Smooth muscle cell (in vitro differentiated cells): ENCODE measurements at regions not wholly inside any gene's neighbourhood (a gene's known extent, or its start where the extent isn't known, plus 50 kb on each side); places are given as distances from the start of the nearest gene placed in this dataset.

ENCODE experiments used
- DNase-seq: peaks from one replicate; lab custom pipeline; 2025; ENCODE audit not compliant: unreplicated experiment; lab: John Stamatoyannopoulos, UW
- H2AFZ ChIP-seq: fragments of 200-600 bp; sonication (generic); 2 replicates; pipeline ENCODE4 v1.6.0; 2016; ENCODE audit warnings: antibody characterized with exemption, low read depth, mild to moderate bottlenecking
- H3F3A ChIP-seq: fragments of 200-600 bp; sonication (generic); 2 replicates; pipeline ENCODE4 v1.6.0; 2017; ENCODE audit warnings: antibody characterized with exemption, low read depth
- H3K27ac ChIP-seq: fragments of 200-600 bp; sonication (generic); 2 replicates; pipeline ENCODE4 v1.5.1; 2016; ENCODE audit warnings: low read depth, mild to moderate bottlenecking
- H3K27me3 ChIP-seq: fragments of 200-600 bp; sonication (generic); 2 replicates; pipeline ENCODE4 v1.6.1; 2016; ENCODE audit warnings: low read depth, mild to moderate bottlenecking
- H3K36me3 ChIP-seq: fragments of 200-600 bp; sonication (generic); 2 replicates; pipeline ENCODE4 v1.5.1; 2016; ENCODE audit warnings: low read depth
- H3K4me1 ChIP-seq: fragments of 200-600 bp; sonication (generic); 2 replicates; pipeline ENCODE4 v1.5.1; 2016; ENCODE audit warnings: low read depth
- H3K4me2 ChIP-seq: fragments of 200-600 bp; sonication (generic); 2 replicates; pipeline ENCODE4 v1.6.0; 2016; ENCODE audit warnings: mild to moderate bottlenecking
- H3K4me3 ChIP-seq: fragments of 200-600 bp; sonication (generic); 2 replicates; pipeline ENCODE4 v1.5.1; 2016; ENCODE audit warnings: mild to moderate bottlenecking
- H3K79me2 ChIP-seq: fragments of 200-600 bp; sonication (generic); 2 replicates; pipeline ENCODE4 v1.6.0; 2016; ENCODE audit warnings: low read depth, mild to moderate bottlenecking
- H3K9ac ChIP-seq: fragments of 200-600 bp; sonication (generic); 2 replicates; pipeline ENCODE4 v1.6.0; 2016; ENCODE audit warnings: low read depth
- H3K9me3 ChIP-seq: fragments of 200-600 bp; sonication (generic); replicated peaks from 2 replicates; pipeline ENCODE4 v1.5.1; 2016; ENCODE audit warnings: low read depth
- H4K20me1 ChIP-seq: fragments of 200-600 bp; sonication (generic); 2 replicates; pipeline ENCODE4 v1.6.0; 2016; ENCODE audit warnings: low read depth
- WGBS: methylation state at CpG from one replicate; pipeline ENCODE4 v1.1.7; 2016; ENCODE audit warnings: low lambda C conversion rate; 5-methylcytosine and 5-hydroxymethylcytosine counted together
- TF ChIP-seq, protein P1 (sequence below): fragments of 200-600 bp; sonication (generic); IDR thresholded peaks from 2 replicates; pipeline ENCODE4 v1.5.1; 2017; ENCODE audit warnings: borderline replicate concordance, mild to moderate bottlenecking, antibody characterized with exemption; ENCODE audit not compliant: insufficient read depth, poor library complexity, severe bottlenecking

DNA sequence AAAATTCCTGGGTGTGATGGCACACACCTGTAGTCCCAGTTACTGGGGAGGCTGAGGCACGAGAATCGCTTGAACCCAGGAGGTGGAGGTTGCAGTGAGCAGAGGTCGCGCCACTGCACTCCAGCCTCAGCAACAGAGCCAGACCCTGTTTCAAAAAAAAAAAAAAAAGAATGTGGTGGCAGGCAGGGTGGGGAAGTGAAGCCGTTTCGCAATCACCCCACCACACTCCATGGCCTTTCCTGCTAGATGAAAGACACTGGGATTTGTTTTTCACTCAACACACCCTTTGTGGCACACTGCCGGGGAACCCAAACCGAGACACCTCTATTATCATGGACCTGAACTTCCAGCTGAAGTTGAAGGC is 172.4 kb upstream of the IQSEC1 start:
- H3K36me3 ChIP-seq: no peaks in the 10 kb centered on the region
- DNase-seq: no peak
- H2AFZ ChIP-seq: no peak overlapping the region
- H3K27me3 ChIP-seq: no peaks in the 10 kb centered on the region
- no peak overlapping the region for H3K4me3 ChIP-seq
- TF ChIP-seq, protein P1, sequence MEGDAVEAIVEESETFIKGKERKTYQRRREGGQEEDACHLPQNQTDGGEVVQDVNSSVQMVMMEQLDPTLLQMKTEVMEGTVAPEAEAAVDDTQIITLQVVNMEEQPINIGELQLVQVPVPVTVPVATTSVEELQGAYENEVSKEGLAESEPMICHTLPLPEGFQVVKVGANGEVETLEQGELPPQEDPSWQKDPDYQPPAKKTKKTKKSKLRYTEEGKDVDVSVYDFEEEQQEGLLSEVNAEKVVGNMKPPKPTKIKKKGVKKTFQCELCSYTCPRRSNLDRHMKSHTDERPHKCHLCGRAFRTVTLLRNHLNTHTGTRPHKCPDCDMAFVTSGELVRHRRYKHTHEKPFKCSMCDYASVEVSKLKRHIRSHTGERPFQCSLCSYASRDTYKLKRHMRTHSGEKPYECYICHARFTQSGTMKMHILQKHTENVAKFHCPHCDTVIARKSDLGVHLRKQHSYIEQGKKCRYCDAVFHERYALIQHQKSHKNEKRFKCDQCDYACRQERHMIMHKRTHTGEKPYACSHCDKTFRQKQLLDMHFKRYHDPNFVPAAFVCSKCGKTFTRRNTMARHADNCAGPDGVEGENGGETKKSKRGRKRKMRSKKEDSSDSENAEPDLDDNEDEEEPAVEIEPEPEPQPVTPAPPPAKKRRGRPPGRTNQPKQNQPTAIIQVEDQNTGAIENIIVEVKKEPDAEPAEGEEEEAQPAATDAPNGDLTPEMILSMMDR: no peak
- 93% methylated on average over 8 of the region's 8 CpGs for WGBS
- no peaks in the 10 kb centered on the region for H3K9me3 ChIP-seq
- no peak overlapping the region for H3K4me2 ChIP-seq
- H3K27ac ChIP-seq: no peak overlapping the region
- H3F3A ChIP-seq: no peaks in the 10 kb centered on the region
- H3K79me2 ChIP-seq: no peaks in the 10 kb centered on the region
- no peaks in the 10 kb centered on the region for H3K4me1 ChIP-seq
- H4K20me1 ChIP-seq: no peaks in the 10 kb centered on the region
- H3K9ac ChIP-seq: no peak overlapping the region

DNA sequence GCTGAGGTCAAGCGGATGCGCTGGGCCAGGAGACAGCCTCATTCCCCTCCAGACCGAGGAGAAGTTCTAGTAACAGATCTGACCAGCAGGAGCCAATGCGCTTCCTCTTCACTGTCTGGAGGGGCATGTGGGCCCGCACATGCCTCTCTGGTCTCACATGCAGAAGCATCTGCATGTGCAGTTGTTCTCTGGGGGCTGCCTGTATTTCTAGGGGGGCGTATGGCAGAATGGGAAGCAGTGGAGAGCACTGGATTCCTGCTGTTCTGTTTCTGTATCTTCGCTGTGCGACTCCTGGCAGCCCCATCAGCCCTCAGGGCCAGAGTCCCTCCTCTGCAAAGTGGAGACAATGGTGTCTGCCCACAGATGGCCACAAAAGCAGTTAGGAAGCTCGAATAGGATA is 170.4 kb upstream of the IQSEC1 start:
- Histone ChIP-seq H2AFZ (no peak overlapping the region), H3K4me1 (no peaks in the 10 kb centered on the region), H3F3A (no peaks in the 10 kb centered on the region), H3K79me2 (no peaks in the 10 kb centered on the region), H3K36me3 (no peaks in the 10 kb centered on the region), H4K20me1 (no peaks in the 10 kb centered on the region), H3K27me3 (no peaks in the 10 kb centered on the region), H3K9ac (no peak overlapping the region), H3K4me3 (no peak overlapping the region), H3K4me2 (no peak overlapping the region), H3K27ac (no peak overlapping the region), H3K9me3 (no peaks in the 10 kb centered on the region)
- 83% methylated on average over 9 of the region's 9 CpGs for WGBS
- TF ChIP-seq, protein P1: no peak
- no peak for DNase-seq

DNA sequence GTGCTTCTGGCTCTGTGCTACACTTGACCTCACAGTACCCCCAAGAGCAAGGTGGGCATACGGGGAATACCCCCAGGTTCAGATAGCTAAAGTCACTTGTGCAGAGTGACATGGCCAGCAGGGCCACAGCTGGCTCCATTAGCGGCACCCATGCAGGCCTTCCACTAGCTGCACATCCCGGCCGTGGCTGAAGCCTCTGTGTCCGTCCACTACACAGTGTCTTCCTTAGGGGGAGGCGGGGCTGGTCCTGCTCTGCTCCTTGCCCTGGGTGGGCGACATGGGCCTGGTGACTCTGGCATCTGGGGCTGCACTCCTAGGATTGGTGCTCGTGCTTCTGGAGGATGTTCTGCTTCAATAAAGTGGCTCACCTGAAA is 169.1 kb upstream of the IQSEC1 start:
- Histone ChIP-seq H3K27me3 (no peaks in the 10 kb centered on the region), H4K20me1 (peaks cover 5% of the 10 kb centered on the region), H3K4me3 (no peak overlapping the region), H3K36me3 (no peaks in the 10 kb centered on the region), H3K27ac (no peak overlapping the region), H3K4me1 (no peaks in the 10 kb centered on the region), H3K79me2 (no peaks in the 10 kb centered on the region), H3K9me3 (no peaks in the 10 kb centered on the region), H3K9ac (no peak overlapping the region), H3K4me2 (no peak overlapping the region), H3F3A (no peaks in the 10 kb centered on the region), H2AFZ (no peak overlapping the region)
- WGBS: 97% methylated on average over 8 of the region's 8 CpGs
- TF ChIP-seq, protein P1: no peak
- no peak for DNase-seq

DNA sequence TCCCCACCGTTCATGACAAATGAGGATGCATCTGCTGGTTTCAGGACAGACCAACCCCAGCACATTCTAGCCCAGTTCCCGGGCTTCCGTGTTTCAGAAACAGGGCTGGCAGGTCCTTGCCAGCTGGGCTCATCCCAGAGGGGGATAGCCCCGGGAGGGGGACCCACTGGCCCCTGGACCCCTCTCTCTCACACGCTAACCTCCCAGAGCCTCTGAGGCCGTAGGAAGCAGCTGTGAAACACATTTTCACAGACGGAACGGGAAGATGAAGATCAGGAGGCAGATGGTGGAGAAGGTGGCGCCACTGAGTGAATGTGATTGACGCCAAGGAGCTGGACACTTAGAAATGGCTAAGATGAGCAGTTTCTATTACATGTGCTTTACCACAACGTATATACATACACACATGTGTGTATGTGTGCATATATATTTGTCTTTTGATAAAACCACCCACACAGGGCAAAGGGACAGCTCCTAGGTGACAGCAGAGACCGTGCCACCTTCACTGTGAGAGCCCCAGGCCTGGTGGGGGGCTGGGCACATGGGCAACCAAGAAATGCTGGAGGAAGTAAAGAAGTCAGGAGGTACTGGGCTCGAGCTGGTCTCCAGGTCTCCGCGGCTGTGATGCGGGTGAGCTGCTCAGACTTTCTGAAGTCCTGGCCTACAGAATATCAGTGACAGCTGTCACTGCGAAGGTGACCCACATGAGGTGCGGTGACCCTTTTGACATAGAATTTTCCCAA is 168.6 kb upstream of the IQSEC1 start:
- H3K36me3 ChIP-seq: no peaks in the 10 kb centered on the region
- 91% methylated on average over 18 of the region's 18 CpGs for WGBS
- H3K27me3 ChIP-seq: no peaks in the 10 kb centered on the region
- peaks cover 5% of the 10 kb centered on the region for H4K20me1 ChIP-seq
- no peaks in the 10 kb centered on the region for H3K9me3 ChIP-seq
- H2AFZ ChIP-seq: no peak overlapping the region
- no peak overlapping the region for H3K4me3 ChIP-seq
- H3K4me2 ChIP-seq: no peak overlapping the region
- no peak overlapping the region for H3K9ac ChIP-seq
- H3F3A ChIP-seq: no peaks in the 10 kb centered on the region
- DNase-seq: no peak
- no peaks in the 10 kb centered on the region for H3K4me1 ChIP-seq
- TF ChIP-seq, protein P1: no peak
- H3K27ac ChIP-seq: no peak overlapping the region
- H3K79me2 ChIP-seq: no peaks in the 10 kb centered on the region
